ENCODE measurements at regions not wholly inside any gene's neighbourhood (a gene's known extent, or its start where the extent isn't known, plus 50 kb on each side); places are given as distances from the start of the nearest gene placed in this dataset.

GRCh38 chr10:8800426-8800825, 745.9 kb downstream of the GATA3 start:
- H3K4me3 ChIP-seq: no peak overlapping the region
- RAD21 ChIA-PET (ENCODE audit: unreplicated experiment): no interaction called here
- TF ChIP-seq TCF12 (IDR thresholded peaks at IDR 0.05; ENCODE audit: low read depth, low read length) (no peak), MXI1 (IDR thresholded peaks at IDR 0.05; ENCODE audit: low read depth, low read length) (no peak), NBN (IDR thresholded peaks at IDR 0.05) (no peak), WRNIP1 (IDR thresholded peaks at IDR 0.05; ENCODE audit: borderline replicate concordance, low read depth, low read length) (no peak), GABPA (IDR thresholded peaks at IDR 0.05; ENCODE audit: low read depth) (no peak), TBL1XR1 (IDR thresholded peaks at IDR 0.05; ENCODE audit: low read depth, low read length) (no peak), MTA2 (IDR thresholded peaks at IDR 0.05; ENCODE audit: low read depth) (no peak), EZH2 (IDR thresholded peaks at IDR 0.05; ENCODE audit: borderline replicate concordance, control insufficient read depth, low read depth, low read length) (no peak), BACH1 (IDR thresholded peaks at IDR 0.05; ENCODE audit: borderline replicate concordance) (no peak), RFX5 (IDR thresholded peaks at IDR 0.05; ENCODE audit: low read depth, low read length) (no peak), POLR2AphosphoS2 (IDR thresholded peaks at IDR 0.05; ENCODE audit: low read depth, low read length) (no peak), SMC3 (IDR thresholded peaks at IDR 0.05; ENCODE audit: borderline replicate concordance, low read length) (no peak), CHD4 (IDR thresholded peaks at IDR 0.05) (no peak), PAX5 (IDR thresholded peaks at IDR 0.05; ENCODE audit: borderline replicate concordance, low read depth, low read length) (no peak), TARDBP (IDR thresholded peaks at IDR 0.05; ENCODE audit: borderline replicate concordance) (no peak), MYC (IDR thresholded peaks at IDR 0.05; ENCODE audit: insufficient read depth, insufficient read length, insufficient replicate concordance, low read length, severe bottlenecking) (no peak), IRF4 (IDR thresholded peaks at IDR 0.05; ENCODE audit: low read depth, low read length) (no peak)
- no peak overlapping the region for H2AFZ ChIP-seq (ENCODE audit: control insufficient read depth, low read depth, low read length)
- FAIRE-seq (no peak), DNase-seq (ENCODE audit: low read depth, low spot score) (no peak), ATAC-seq (no peak)
- no peaks in the 10 kb centered on the region for H3K27me3 ChIP-seq (replicated peaks in 1 of 2; ENCODE audit: control insufficient read depth in 2 of 2, insufficient read depth in 2 of 2, low read length in 1 of 2)
- 46% methylated on average over 4 of the region's 4 CpGs for WGBS (ENCODE audit: insufficient coverage, insufficient replicate concordance, low lambda C conversion rate, missing lambda C conversion rate)
- intact Hi-C loops (cut with micrococcal nuclease; ENCODE audit: unreplicated experiment): no loop called here
- H3K27ac ChIP-seq (ENCODE audit: control insufficient read depth, insufficient read depth): no peak overlapping the region
- POLR2A ChIA-PET: no interaction called here
- H4K20me1 ChIP-seq (ENCODE audit: control insufficient read depth, insufficient read depth): no peaks in the 10 kb centered on the region
- no TSS peak for BruUV-seq (replicated peaks)
- no peaks in the 10 kb centered on the region for H3K79me2 ChIP-seq (ENCODE audit: control insufficient read depth, insufficient read depth, low read length)
- no peaks in the 10 kb centered on the region for H3K4me1 ChIP-seq (ENCODE audit: control insufficient read depth, insufficient read depth, low read length)
- SMC1A ChIA-PET (ENCODE audit: uncharacterized antibody, unreplicated experiment): no interaction called here
- no peaks in the 10 kb centered on the region for H3K9me3 ChIP-seq (replicated peaks; ENCODE audit: control insufficient read depth, insufficient read depth, low read length)
- CTCF ChIA-PET: no interaction called here
- H3K4me2 ChIP-seq (ENCODE audit: control insufficient read depth, insufficient read depth): no peak overlapping the region
- H3K9ac ChIP-seq (ENCODE audit: control insufficient read depth, insufficient read depth, low read length): no peak overlapping the region
- no peaks in the 10 kb centered on the region for H3K36me3 ChIP-seq (ENCODE audit: control insufficient read depth in 2 of 2, insufficient read depth in 2 of 2, low read length in 1 of 2)
- in situ Hi-C loops (cut with MboI): no loop called here
